Left renal cortex interstitium (tissue), 4 donors: ENCODE measurements at regions not wholly inside any gene's neighbourhood (a gene's known extent, or its start where the extent isn't known, plus 50 kb on each side); places are given as distances from the start of the nearest gene placed in this dataset.

ENCODE experiments used
- DNase-seq, 4 donors: peaks; one replicate each; pipeline ENCODE4 v3.0.0-alpha.2; 2013; ENCODE audit warnings: low read depth in 4 of 4, low spot score in 2 of 4, missing footprints in 1 of 4

DNA sequence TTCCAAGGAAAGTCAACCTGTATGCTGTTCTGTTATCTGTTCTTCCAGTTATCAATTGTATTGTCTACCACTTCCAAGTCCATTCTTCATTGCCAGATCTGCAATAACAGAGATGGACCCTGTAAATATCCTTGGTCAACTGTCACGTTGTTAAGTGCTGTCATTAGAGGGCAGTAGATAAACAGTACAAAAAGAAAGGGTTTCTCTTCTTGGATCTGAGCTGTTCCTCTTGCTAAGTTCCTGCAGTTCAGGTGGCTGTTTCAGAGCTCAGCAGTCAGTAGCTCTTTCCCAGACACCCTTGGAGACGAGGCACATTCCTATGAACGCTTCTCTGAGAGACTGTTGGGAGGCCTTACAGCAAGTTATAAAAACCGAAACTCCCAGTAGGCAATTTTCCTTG, 957.1 kb upstream of the CHAC2 start:
- DNase-seq, result peak in 2 of 4 donors; percentile 4 to 6

DNA sequence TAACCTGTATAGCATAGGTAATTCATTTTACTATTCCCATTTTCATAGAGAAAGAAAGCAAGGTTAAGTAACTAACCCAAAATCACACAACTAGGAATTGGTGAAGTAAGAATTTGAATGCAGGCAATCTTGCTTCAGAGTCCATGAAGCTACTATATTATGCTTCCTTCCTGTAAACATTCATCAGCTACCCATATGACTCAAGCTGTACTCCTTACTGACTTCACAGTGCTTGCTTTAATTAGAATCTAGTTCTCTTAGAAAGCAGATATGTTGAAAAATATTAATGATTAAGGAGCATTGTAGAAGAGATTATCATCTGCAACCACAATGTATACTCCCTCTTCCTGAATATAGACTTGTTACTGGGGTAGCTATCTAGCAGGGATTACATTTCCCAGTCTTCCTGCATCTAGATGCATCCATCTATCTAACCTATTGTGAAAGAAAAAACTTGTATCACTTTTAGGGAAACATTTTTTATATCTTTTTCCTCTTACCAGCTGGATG, 961.6 kb upstream of the CHAC2 start:
- DNase-seq, result no peak

DNA sequence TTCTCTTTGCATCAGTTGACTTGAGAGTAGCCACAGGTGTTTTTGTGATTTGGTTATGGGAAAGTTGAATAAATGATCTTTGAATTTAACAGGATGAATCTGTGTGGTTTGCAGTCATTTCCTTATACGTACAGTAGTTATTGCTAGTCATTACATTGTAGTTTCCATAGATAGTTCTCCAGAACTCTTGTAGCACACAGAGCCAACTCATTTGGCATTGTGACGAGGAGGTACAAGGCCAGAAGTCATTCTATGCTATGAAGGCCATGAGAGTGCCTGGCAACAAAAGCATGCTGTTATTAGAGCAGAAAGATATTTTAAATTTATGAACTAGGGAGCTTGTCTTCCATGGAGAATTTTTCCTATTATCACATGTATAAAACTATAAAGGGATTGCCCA, 973.0 kb upstream of the CHAC2 start:
- DNase-seq, result no peak

DNA sequence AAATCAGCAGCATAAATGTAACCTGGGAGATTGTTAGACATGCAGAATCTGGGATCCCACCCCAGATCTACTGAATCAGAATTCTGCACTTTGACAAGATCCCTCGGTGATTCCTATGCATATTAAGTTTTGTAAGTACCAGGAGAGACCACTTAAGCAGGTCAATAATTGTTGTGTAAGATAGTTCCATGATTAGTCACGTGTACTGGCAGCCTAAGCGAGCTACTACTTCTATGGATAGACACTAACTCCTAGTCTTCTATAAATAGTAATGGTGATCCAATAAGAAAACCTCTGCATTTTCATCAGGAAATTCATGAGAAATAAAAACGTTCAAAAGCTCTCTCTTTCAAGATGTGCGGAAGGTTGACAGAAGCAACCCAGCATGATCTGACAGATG, 988.2 kb upstream of the CHAC2 start:
- DNase-seq, result no peak

DNA sequence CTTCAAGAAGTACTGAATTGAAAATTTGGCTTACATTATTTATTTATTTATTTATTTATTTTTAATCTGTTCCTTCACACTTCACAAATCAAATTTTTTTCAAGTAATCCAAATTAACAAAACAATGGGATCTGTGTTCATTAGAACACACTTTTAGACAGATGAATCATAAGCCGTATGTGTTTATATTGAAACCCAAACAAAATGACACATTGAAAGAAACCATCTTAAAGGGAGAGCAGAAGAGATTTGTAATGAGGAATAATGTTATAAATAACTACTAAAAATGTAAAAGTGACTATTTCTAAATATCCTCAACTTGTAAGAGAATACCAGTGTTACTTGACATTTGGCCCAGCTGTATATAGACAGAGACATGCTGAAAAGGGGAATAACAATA, 991.0 kb upstream of the CHAC2 start:
- no peak for DNase-seq

DNA sequence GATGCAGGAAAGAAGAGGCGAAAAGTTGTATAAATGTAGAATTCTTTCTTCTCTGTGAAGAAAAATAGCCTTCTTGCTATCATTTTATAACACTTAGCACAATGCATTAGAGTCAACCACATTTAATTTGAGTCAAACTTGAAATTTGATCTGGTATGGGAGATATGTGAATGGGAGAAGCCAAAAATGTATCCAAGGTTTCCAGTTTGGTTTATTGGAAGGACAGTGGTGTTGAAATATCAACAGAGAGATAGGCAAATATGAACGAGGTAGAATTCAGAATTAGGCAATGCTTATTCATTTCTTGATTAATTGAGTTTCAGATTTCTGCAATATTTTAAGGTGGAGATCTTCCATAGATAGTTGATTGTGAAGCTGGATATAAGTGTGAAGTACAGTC, 991.9 kb upstream of the CHAC2 start:
- DNase-seq, result no peak

DNA sequence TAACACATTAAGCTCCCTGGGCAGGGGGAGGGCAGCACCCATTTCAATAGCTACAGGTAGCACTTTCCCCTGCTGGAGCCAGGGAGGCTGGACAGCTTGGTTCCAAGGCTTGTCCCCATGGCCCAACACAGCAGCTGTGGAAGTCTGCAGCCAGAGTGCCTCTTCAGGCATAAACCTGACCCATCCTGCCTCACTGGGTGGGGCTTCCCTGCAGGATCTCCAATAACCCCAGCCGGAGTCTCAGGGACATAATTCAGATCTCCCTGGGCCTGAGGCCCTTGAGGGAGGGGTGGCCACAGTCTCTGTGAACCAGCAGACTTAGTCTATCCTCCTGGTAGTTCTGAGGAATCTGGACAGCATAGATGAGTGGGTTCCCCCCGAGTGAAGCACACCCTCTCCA, 1001.9 kb upstream of the CHAC2 start:
- no peak for DNase-seq

DNA sequence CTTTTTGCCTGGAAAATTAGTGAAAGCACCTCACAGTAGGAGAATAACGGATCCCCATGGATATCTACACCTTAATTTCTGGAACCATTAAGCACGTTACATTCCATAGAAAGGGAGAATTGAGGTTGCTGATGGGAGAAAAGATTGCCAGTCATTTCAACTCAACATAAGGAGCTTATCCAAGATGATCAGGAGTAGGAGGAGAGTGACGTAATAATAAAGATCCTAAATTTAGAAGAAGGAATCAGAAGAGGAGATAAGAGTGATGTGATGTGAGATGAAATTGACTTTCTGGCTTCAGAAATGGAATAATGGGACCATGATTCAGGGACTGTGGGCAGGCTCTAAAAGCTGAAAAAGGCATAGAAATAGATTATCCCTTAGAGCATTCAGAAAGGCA, 1017.8 kb upstream of the CHAC2 start:
- no peak for DNase-seq

DNA sequence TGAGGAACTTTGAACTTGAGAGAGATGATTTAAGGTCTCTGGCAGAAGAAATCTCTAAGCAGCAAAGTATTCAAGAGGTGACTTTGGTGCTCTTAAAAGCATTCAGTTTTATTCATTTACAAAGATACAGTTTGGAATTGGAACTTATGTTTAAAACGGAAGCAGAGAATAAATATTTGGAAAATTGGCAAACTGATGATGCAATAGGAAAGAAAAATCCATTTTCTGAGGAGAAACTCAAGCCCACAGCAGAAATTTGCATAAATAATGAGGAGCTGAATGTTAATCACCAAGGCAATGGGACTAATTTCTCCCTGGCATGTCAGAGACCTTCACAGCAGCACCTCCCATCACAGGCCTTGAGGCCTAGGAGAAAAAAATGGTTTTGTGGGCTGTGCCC, 1022.5 kb upstream of the CHAC2 start:
- no peak for DNase-seq

DNA sequence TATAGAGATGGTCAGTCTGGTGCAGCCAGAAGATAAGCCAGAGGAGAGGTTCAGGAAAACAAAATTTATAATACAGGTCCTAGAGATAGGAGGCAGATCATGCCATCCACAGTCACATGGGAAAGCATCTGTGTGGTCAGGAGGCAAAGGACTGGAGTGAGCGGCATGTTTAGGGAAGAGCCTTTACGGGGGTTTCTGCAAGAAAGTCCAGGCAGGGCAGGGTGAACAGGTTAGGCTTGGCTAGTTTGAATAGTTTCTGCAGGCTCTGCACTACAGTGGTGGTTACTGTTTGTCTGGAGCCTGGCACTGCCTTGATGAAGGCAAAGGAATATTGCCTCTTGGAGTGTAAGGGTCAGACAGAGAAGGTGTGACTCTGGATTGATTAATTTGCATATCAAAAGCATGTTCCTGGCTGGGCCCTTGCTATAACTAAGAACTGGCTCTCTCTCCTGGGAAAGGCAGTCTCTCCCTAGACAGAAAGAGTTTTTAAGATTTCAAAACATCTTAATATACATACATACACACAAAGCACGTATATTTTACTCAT, 1034.7 kb upstream of the CHAC2 start:
- DNase-seq, result no peak

DNA sequence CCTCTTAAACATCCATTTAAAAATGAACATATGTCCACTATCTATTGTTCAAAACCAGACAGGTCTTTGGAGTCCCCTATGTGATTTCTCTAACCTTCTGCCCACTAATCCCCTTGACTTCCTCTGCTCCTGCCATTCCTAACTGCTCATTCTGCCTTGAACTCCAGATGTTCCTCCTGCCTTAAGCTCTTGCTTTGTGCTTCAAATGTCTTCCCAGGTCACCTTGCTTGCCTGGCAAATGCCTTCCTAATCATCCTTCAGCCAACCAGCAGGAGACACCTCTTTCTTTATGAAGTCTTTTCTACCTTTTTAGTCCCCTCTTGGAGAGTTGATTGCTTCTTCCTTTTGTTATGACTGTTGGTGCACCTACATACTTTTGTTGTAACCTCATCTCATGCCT, 1043.0 kb upstream of the CHAC2 start:
- DNase-seq, result no peak

DNA sequence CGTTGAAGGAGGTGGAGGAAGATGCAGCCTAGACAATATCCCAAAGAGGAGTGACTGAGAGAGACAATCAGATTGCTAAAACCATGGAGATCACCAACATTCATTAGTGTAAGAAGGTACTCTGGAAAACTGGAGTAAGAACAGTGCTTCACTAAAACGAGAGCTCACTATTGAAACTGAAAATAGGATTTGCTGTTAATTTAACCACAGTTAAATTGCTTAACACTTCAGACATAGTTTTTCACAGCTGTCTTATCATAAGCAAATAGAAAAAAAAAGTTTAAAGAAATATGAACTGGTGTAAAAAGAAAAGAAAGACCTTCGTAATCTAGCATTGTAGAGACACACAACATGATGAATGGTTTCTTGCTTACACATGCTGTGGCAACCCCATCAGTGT, 1049.8 kb upstream of the CHAC2 start:
- DNase-seq, result no peak

DNA sequence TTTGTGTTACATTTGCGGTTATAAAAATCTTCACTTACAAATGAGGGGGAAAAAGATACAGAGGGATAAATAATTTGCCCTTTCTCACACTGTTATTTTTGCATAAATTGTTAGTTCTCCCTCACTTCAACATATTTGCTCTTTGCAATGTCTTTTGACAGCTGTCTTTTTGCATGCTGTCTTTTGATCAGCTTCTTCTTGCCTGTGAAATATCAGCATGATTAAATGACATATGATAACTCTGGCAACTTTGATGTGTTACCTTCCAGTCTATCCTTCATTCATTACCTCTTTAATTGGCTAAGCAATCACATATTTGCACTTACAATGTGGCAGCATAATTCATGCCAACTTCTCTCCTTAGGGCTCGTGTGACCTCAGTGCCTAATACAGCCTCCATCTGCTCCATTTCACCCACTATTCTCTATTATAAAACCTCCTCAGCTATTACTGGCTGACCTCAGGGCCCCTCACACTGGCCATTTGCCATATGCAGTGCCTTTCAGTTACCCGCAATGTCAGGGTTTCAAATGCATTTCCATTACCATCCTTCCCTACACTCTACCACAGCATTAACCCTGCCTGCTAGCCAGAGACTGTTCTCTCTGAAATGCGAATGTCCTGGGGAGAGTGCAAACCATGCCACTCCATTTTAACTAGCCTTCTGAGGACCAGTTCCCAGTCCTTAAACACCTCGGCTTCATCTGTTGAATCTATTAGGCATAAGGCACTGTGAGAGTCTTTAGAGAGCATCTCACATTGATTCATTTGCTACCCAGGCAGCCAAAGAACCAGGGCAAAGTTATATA, 1056.6 kb upstream of the CHAC2 start:
- DNase-seq, result no peak

DNA sequence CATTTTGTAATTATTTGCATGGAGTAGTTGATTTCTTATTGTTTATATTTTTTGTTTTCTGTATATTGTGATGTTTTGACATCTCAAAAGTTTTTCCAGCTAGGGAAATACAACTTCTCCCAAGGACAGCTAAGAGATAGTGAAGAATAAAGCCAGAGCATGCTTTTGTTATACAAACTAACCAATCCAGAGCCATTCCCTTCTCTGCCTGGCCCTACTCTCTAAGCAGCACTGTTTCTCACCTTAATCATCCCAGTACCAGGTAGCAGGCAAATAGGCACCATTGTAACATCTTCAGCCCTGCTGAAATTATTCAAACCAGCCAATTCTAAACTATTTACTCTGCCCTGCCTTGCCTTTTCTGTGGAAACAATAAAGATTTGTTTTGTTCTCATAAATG, 1063.4 kb upstream of the CHAC2 start:
- no peak for DNase-seq

DNA sequence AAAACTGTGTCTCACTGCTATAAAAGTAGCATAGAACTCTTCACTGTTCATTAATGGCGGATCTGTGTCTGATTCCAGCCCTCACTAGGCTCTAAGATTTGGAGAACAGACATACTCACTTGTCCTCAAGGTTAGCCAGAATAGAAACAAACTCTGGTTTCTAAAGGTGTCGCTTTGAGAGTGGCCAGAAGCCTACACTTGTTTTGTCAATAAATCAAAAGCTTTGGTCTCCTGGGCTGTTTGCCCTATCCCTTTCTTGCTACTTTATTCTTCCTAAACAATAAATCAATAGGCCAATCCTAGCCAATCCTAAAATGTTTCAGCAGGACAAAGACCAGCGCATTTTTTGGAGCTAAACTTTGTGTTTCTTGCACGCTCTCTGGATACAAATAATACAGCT, 1064.6 kb upstream of the CHAC2 start:
- peak in 1 of 4 donors; percentile 29 for DNase-seq

DNA sequence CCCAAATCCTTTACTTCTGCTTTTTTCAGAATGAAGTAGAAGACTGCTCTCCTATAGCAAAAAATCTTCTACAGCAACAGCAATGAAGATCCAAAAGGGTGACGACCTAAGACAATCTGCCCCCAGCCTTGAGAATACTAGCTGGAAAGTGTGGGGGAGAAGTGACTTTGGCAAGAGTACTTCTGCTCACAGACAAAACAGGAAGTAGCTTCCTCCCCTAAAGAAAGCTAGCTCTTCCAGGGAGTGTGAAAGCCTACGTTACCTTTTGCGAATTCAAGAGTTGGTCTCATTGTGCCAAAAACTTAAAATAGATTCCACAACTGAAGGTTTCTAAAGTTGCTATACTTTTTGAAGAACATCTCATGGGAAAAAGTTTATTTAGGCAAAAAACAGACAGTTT, 1069.2 kb upstream of the CHAC2 start:
- no peak for DNase-seq

DNA sequence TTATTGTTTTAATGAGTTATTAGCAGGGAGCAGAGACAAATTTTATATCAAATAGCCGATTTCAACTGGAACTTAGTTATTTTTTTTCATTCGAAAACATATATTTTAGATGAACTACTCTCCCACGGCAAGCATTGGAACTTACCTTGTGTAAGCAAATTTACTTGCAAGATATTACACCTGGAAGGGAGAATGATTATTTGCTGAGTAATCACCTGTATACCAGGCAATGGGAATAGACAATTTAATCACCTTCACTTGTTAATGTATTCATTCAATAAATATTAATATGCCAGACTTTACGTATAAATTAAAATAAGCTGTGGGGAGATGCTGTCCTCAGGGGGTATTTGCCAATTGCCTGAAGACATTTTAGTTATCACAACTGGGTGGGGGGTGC, 1069.9 kb upstream of the CHAC2 start:
- no peak for DNase-seq

DNA sequence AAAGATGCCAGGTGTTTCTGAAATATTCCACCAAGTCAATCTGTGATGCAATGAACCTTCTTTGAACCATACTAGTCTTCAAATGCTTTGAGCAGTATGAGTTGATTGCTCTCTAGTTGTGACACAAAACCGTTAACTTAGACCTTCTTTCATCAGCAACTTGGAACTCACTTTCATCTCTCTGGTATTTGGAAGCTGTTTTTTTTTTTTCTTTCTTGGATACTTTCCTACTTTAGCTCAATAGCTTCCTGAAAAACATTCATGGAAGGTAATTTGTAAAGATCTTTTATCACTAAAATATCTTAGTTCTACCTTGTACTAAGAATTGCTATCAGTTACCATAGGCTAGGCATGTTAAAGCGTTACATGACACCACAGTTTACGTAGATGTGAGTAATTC, 1071.9 kb upstream of the CHAC2 start:
- DNase-seq, result no peak

DNA sequence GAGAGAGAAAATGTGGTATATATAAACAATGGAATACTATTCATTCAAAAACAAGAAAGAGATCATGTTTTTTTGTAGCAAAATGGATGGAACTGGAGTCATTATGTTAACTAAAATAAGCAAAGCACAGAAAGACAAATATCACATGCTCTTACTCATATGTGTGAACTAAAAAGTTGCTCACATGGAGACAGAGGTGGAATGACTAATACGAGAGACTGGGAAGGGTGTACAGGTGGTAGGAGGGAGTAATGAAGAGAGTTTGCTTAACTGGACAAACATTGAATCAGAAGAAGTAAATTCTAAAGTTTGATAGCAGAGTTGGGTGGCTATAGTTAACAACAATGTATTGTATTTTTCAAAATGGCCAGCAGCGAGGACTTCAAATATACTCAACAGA, 1080.7 kb upstream of the CHAC2 start:
- DNase-seq, result no peak

DNA sequence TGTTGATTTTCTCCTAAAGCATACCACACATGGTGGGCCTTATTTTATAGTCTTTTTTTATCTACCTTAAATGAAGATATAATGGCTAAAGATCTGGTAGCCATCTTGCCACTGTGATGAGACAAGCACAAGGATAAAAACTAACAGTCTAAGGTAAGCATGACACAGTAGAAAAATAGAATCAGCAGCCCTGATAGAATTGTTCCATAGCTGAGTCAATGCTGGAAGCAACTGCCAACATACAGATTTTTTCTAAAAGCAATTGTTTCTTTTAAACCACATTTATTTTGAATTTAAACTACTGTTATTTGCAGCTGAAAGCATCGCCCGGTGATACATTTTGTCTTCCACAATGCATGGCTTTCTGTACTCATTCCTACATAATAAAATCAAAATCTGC, 1091.5 kb upstream of the CHAC2 start:
- DNase-seq, result no peak

DNA sequence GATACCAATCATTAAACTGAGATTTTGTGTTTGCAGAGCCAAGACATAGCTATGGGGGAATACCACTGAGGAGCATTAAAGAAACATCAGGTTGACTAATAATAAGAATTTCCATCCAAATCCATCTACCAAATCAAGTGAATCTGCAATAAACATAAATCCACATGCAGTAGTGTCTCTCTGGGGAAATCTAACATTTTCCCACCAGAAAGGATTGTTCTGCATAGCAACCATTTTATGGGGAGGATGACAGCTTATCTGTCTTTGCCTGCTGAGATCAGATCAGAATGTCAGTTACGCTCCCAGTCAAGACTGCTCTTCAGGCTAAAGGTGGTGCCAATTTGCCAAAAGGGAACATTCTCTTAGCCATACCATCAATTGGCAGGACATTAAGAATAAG, 1098.9 kb upstream of the CHAC2 start:
- no peak for DNase-seq

DNA sequence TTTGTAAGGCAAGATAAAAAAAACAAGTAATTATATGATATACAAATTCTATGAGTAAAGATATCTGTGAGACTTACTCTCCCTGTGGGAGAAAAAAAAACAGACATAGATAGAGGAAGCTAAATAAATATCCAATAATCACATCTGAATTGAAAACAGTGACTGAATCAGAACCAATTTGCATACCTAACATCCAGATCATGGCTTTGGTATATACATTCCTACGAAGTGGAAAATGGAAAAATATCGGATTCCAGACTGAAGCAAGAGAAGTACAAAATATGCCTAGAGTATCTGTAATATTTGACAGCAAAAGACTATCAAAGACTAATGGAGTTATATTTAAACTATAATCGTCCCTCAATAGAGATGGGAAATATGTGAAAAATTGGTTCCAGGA, 1108.1 kb upstream of the CHAC2 start:
- no peak for DNase-seq

DNA sequence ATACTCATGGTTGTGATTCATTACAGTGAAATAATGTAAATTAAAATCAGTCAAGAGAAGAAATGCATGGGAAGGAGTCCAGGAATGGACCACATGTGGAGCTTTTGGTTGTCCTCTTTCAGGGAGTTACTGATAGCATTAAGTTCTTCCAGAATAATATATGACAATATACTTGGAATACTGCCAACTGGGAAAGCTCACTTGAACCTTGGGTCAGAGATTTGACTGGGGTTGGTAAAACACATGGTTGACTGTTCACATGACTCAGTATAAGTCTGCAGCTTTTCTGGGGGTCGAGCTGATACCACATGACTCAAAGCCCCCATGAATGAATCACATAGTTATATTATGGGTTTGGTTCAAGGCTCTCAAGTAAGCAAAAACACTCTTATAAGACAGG, 1109.0 kb upstream of the CHAC2 start:
- peak in 2 of 4 donors; percentile 8 to 13 for DNase-seq
